ENCODE measurements at regions not wholly inside any gene's neighbourhood (a gene's known extent, or its start where the extent isn't known, plus 50 kb on each side); places are given as distances from the start of the nearest gene placed in this dataset.

GRCh38 chr5:5570646-5571045 lies 148.2 kb downstream of the ICE1 start:
- Histone ChIP-seq H2AFZ (ENCODE audit: low read length) (no peak overlapping the region), H3K79me2 (ENCODE audit: insufficient read depth, low read length) (no peaks in the 10 kb centered on the region), H3K27me3 (ENCODE audit: insufficient read depth, low read length) (no peaks in the 10 kb centered on the region), H3K4me1 (ENCODE audit: insufficient read depth, low read length) (no peaks in the 10 kb centered on the region), H3K27ac (ENCODE audit: low read depth, low read length) (no peak overlapping the region), H3K4me3 (ENCODE audit: insufficient read depth, low read length) (no peak overlapping the region), H3K9me3 (ENCODE audit: low read depth, low read length) (no peaks in the 10 kb centered on the region), H4K20me1 (ENCODE audit: insufficient read depth, low read length) (no peaks in the 10 kb centered on the region), H3K36me3 (ENCODE audit: insufficient read depth, low read length) (no peaks in the 10 kb centered on the region), H3K4me2 (ENCODE audit: insufficient read depth, low read length) (no peak overlapping the region)
- no peak for DNase-seq (ENCODE audit: insufficient read length, low spot score, missing footprints)
- TF ChIP-seq, protein P1, sequence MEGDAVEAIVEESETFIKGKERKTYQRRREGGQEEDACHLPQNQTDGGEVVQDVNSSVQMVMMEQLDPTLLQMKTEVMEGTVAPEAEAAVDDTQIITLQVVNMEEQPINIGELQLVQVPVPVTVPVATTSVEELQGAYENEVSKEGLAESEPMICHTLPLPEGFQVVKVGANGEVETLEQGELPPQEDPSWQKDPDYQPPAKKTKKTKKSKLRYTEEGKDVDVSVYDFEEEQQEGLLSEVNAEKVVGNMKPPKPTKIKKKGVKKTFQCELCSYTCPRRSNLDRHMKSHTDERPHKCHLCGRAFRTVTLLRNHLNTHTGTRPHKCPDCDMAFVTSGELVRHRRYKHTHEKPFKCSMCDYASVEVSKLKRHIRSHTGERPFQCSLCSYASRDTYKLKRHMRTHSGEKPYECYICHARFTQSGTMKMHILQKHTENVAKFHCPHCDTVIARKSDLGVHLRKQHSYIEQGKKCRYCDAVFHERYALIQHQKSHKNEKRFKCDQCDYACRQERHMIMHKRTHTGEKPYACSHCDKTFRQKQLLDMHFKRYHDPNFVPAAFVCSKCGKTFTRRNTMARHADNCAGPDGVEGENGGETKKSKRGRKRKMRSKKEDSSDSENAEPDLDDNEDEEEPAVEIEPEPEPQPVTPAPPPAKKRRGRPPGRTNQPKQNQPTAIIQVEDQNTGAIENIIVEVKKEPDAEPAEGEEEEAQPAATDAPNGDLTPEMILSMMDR (IDR thresholded peaks at IDR 0.05; ENCODE audit: extremely low read depth, low read depth, low read length): no peak

- no peaks in the 10 kb centered on the region for H3K79me2 ChIP-seq (ENCODE audit: insufficient read depth, low read length)
- H3K27me3 ChIP-seq (ENCODE audit: insufficient read depth, low read length): no peaks in the 10 kb centered on the region
- DNase-seq (ENCODE audit: insufficient read length, low spot score, missing footprints): no peak
- H3K4me2 ChIP-seq (ENCODE audit: insufficient read depth, low read length): no peak overlapping the region
- H2AFZ ChIP-seq (ENCODE audit: low read length): no peak overlapping the region
- TF ChIP-seq, protein P1 (IDR thresholded peaks at IDR 0.05; ENCODE audit: extremely low read depth, low read depth, low read length): no peak
- H3K36me3 ChIP-seq (ENCODE audit: insufficient read depth, low read length): no peaks in the 10 kb centered on the region
- no peak overlapping the region for H3K27ac ChIP-seq (ENCODE audit: low read depth, low read length)
- no peak overlapping the region for H3K4me3 ChIP-seq (ENCODE audit: insufficient read depth, low read length)
- no peaks in the 10 kb centered on the region for H4K20me1 ChIP-seq (ENCODE audit: insufficient read depth, low read length)
- no peaks in the 10 kb centered on the region for H3K4me1 ChIP-seq (ENCODE audit: insufficient read depth, low read length)
- no peaks in the 10 kb centered on the region for H3K9me3 ChIP-seq (ENCODE audit: low read depth, low read length)
Observed at GRCh38 chr5:5564898-5565297, 142.4 kb downstream of the ICE1 start.

GRCh38 chr5:5560016-5560415 lies 137.5 kb downstream of the ICE1 start:
- no peaks in the 10 kb centered on the region for H4K20me1 ChIP-seq (ENCODE audit: insufficient read depth, low read length)
- no peak overlapping the region for H3K4me3 ChIP-seq (ENCODE audit: insufficient read depth, low read length)
- H3K27ac ChIP-seq (ENCODE audit: low read depth, low read length): no peak overlapping the region
- H3K36me3 ChIP-seq (ENCODE audit: insufficient read depth, low read length): no peaks in the 10 kb centered on the region
- DNase-seq (ENCODE audit: insufficient read length, low spot score, missing footprints): no peak
- no peaks in the 10 kb centered on the region for H3K79me2 ChIP-seq (ENCODE audit: insufficient read depth, low read length)
- TF ChIP-seq, protein P1 (IDR thresholded peaks at IDR 0.05; ENCODE audit: extremely low read depth, low read depth, low read length): no peak
- H3K9me3 ChIP-seq (ENCODE audit: low read depth, low read length): no peaks in the 10 kb centered on the region
- H3K4me1 ChIP-seq (ENCODE audit: insufficient read depth, low read length): no peaks in the 10 kb centered on the region
- no peak overlapping the region for H3K4me2 ChIP-seq (ENCODE audit: insufficient read depth, low read length)
- no peaks in the 10 kb centered on the region for H3K27me3 ChIP-seq (ENCODE audit: insufficient read depth, low read length)
- no peak overlapping the region for H2AFZ ChIP-seq (ENCODE audit: low read length)

DNA sequence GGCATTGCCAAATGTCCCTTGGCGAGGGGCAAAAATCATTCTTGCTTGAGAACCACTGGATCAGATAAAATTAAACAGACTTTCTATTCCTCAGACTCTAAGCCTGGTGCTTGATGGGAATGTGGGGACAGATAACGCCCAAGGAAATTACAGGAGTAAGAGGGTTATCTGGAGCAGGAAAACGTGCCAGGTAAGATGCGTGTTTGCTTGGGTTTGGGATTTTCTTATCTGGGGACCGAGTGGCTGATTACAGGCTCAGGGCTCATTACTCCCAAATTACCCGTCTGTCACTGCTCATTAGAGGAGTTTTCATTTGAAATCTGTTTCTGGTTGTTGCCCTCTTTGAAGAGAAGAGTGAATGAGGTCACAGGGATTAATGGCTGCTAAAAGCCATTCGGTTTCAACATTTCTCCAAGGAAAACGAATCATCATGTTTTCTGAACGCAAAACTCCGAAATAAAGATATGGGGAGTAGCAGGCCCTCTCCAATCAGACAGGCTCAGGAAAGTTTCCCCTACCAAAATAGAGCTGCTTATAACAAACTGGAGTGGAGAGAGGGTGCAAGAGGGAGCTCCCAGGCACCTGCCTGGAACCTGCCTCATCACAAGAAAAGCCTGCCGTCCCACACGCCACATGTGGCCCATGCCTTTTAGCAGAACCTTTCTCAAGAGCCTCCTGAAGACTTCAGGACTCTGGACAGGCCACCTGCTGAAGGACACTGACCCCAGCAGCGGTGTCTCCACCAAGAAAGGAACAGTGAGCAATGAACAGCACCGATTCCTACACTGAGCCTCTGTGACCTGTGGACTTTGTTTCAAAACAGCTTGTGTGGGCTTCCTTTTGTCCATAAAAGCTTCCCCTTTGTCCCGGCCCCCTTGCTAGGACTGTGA lies 136.4 kb downstream of the ICE1 start:
- Histone ChIP-seq H3K4me3 (ENCODE audit: insufficient read depth, low read length) (no peak overlapping the region), H3K79me2 (ENCODE audit: insufficient read depth, low read length) (no peaks in the 10 kb centered on the region), H3K27me3 (ENCODE audit: insufficient read depth, low read length) (no peaks in the 10 kb centered on the region), H3K36me3 (ENCODE audit: insufficient read depth, low read length) (no peaks in the 10 kb centered on the region), H3K4me1 (ENCODE audit: insufficient read depth, low read length) (no peaks in the 10 kb centered on the region), H3K4me2 (ENCODE audit: insufficient read depth, low read length) (no peak overlapping the region), H3K27ac (ENCODE audit: low read depth, low read length) (no peak overlapping the region), H3K9me3 (ENCODE audit: low read depth, low read length) (no peaks in the 10 kb centered on the region), H2AFZ (ENCODE audit: low read length) (no peak overlapping the region), H4K20me1 (ENCODE audit: insufficient read depth, low read length) (no peaks in the 10 kb centered on the region)
- DNase-seq (ENCODE audit: insufficient read length, low spot score, missing footprints): no peak
- TF ChIP-seq, protein P1 (IDR thresholded peaks at IDR 0.05; ENCODE audit: extremely low read depth, low read depth, low read length): no peak
